ENCODE measurements at regions not wholly inside any gene's neighbourhood (a gene's known extent, or its start where the extent isn't known, plus 50 kb on each side); places are given as distances from the start of the nearest gene placed in this dataset.
"Not testable (repeated sequence)": the region's sequence is repeated elsewhere in the genome, so short reads cannot be mapped to it uniquely, and the experiment has no call there.

DNA sequence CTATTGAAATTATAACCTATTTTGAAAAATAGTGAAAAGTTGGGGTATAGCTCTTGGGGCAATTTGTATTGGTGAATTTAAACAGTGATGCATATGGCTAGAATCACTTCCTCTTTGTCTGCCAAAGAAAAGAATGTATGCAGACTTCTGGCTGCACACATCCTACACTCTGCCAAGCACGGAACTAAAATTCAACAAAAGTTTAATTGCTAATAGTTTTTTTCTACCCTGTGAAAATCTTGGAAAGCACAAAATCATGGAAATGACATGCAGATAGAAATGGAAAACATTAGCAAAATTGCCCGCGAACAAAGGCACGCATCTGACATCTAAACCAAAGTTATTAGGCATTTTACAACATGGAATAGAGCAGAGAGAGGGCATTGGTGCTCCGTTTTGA lies 106.4 kb upstream of the PDE10A start:
- DNase-seq (ENCODE audit: low spot score) (no peak), ATAC-seq (ENCODE audit: low FRiP score) (no peak)
- TF ChIP-seq, protein P1, sequence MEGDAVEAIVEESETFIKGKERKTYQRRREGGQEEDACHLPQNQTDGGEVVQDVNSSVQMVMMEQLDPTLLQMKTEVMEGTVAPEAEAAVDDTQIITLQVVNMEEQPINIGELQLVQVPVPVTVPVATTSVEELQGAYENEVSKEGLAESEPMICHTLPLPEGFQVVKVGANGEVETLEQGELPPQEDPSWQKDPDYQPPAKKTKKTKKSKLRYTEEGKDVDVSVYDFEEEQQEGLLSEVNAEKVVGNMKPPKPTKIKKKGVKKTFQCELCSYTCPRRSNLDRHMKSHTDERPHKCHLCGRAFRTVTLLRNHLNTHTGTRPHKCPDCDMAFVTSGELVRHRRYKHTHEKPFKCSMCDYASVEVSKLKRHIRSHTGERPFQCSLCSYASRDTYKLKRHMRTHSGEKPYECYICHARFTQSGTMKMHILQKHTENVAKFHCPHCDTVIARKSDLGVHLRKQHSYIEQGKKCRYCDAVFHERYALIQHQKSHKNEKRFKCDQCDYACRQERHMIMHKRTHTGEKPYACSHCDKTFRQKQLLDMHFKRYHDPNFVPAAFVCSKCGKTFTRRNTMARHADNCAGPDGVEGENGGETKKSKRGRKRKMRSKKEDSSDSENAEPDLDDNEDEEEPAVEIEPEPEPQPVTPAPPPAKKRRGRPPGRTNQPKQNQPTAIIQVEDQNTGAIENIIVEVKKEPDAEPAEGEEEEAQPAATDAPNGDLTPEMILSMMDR (IDR thresholded peaks at IDR 0.05): no peak

DNA sequence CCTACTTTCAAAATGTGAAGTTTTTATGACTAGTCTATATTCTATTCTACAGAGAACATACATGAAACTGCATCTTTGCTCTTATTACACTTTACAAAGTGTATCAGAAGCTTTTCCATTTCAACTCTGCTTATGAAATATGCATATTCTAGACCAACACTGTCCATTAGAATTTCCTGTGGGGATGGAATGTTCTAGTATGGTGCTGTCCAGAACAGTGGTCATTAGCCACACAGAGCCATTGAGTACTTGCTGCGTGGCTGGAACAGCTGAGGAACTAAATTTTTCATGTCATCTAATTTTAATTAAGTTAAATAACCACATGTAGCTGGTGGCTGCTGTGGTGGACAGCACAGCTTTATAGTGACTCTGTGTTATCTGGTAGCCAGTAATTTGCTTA lies 105.9 kb upstream of the PDE10A start:
- ATAC-seq (ENCODE audit: low FRiP score) (no peak), DNase-seq (ENCODE audit: low spot score) (no peak)
- TF ChIP-seq, protein P1 (IDR thresholded peaks at IDR 0.05): no peak

DNA sequence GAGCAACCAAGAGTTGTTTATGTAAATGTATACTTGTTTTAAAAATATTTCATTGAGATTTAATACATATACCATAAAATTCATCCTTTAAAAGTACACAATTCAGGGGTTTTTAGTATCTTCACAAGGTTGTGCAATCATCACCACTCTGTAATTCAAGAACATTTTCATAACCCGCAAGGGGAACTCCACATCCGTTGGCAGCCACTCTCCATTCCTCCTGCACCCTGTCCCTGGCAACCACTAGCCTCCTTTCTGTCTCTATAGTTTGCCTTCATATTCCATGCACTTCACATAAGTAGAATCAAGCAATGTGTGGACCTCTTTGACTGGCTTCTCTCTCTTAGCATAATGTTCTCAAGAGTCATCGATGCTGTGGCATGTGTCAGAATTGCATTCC lies 104.2 kb upstream of the PDE10A start:
- TF ChIP-seq, protein P1 (IDR thresholded peaks at IDR 0.05): no peak
- ATAC-seq (ENCODE audit: low FRiP score): no peak
- DNase-seq (ENCODE audit: low spot score): no peak

DNA sequence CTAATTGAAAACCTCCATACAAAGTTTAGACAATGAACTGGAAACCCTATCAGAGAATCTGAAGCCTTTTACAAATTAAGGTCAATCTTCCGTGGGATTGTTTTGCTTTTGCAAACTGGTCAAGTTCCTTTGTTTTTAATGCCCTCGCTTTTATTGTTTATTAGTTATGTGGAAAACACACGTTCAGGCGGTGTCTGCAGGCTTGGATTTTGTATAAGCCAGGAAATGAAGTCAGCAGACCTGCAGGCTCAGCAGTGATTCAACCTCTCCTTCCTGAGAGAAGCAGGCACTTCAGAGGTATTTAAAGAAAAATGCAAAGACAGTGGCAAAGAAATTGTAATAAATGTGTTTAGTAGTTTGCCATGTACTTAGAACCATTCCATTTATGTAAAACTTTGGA lies 103.4 kb upstream of the PDE10A start:
- TF ChIP-seq, protein P1 (IDR thresholded peaks at IDR 0.05): no peak
- ATAC-seq (ENCODE audit: low FRiP score) (no peak), DNase-seq (ENCODE audit: low spot score) (no peak)

DNA sequence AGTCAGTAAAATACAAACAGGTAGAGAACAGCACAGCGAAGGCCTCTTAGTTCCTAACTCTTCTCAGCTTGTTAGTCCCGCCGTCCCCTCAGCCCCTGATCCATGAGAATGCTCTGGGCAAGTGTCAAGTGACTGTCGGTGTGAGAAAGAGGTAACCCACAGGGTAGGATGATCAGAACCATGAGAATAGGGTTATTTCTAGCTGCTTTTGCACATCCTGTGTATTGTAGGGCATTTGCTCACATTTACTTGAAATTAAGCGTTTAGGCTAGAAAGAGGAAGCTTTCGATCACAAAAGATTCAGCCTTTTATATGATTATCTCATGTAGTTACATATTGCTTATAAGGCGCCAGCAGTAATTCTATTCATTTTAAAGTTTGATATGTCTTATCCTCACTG lies 103.0 kb upstream of the PDE10A start:
- ATAC-seq (ENCODE audit: low FRiP score) (no peak), DNase-seq (ENCODE audit: low spot score) (no peak)
- TF ChIP-seq, protein P1 (IDR thresholded peaks at IDR 0.05): no peak

DNA sequence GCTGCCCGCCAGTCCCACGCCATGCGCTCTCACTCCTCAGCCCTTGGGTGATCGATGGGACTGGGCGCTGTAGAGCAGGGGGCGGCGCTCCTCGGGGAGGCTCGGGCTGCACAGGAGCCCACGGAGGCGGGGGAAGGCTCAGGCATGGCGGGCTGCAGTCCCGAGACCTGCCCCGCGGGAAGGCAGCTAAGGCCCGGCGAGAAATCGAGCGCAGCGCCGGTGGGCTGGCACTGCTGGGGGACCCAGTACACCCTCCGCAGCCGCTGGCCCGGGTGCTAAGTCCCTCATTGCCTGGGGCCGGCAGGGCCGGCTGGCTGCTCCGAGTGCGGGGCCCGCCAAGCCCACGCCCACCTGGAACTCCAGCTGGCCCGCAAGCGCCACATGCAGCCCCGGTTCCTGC lies 102.2 kb upstream of the PDE10A start:
- not testable (repeated sequence) for DNase-seq (ENCODE audit: low spot score); ATAC-seq (ENCODE audit: low FRiP score)

DNA sequence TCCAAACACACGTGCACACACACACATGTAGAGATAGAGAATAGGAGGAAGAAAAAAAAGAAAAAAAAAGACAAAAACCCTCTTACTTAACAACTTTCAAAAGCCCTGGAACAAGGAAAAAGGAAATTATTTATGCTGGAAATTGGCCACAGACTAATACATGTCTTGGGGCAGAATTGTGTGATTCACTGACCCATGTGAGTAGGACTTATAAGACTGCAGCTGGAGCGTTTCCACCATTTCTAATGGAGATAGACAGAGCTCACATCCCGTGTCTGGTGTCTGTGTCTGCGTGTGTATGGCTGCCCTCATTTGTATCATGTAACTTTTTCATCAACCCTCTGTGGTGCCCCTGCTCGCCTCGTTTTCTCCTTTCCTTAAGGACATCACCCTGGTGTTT lies 99.8 kb upstream of the PDE10A start:
- no peak for DNase-seq (ENCODE audit: low spot score)
- TF ChIP-seq, protein P1 (IDR thresholded peaks at IDR 0.05): no peak
- no peak for ATAC-seq (ENCODE audit: low FRiP score)

DNA sequence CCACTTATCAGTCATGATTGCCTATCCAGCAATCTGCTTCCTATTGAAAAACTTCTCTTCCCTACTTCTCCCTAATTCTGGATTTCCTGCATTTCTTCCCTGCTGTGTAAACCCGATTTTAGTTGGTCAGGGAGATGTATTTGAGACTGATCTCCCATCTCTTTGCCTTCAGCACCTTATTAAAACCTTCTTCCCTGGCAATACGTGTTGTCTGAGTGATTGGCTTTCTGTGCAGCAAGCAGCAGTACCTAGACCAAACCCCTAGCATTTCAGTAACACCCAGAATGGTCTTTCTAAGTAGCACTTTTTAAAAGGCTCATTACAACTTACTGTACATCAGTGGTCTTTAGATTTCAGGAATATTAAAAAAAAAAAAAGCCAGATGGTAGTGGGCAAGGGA lies 99.1 kb upstream of the PDE10A start:
- DNase-seq (ENCODE audit: low spot score): no peak
- TF ChIP-seq, protein P1 (IDR thresholded peaks at IDR 0.05): no peak

More for the DNA sequence above, 99.1 kb upstream of the PDE10A start:
- ATAC-seq (ENCODE audit: low FRiP score): no peak

All from omental fat pad (tissue), 3 donors.